DOHH2 (cell line): ENCODE measurements at regions not wholly inside any gene's neighbourhood (a gene's known extent, or its start where the extent isn't known, plus 50 kb on each side); places are given as distances from the start of the nearest gene placed in this dataset.

Experiments used
- EZH2phosphoT487 ChIP-seq: fragments of 200-600 bp; sonication (generic); IDR thresholded peaks from 2 replicates; pipeline ENCODE4 v1.6.1; 2017; ENCODE audit warnings: borderline replicate concordance, mild to moderate bottlenecking, antibody characterized with exemption, low read length, moderate library complexity, mixed read lengths
- TF ChIP-seq, protein P1 (sequence below): fragments of 200-600 bp; sonication (generic); IDR thresholded peaks from one replicate; pipeline ENCODE4 v1.5.1; 2014; ENCODE audit warnings: antibody characterized with exemption, mild to moderate bottlenecking, low read depth, low read length; ENCODE audit not compliant: poor library complexity, severe bottlenecking

DNA sequence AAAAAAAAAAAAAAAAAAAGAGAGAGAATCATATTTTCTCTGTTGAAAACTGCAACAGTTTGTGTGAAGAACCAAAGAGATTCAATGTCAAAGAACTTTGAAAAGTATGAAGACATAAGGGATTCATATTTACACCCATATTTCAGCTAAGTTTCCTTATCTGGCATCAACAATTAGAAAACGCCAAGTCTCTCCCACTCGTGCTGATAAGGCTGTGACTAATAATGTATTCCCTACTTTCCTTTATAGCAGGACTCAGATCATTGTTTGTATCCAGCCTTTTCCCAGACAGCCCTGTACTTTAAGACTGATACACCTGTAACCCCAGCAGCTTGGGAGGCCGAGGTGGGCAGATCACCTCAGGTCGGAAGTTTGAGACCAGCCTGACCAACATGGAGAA lies 54.1 kb upstream of the STK32A start:
- TF ChIP-seq, protein P1, sequence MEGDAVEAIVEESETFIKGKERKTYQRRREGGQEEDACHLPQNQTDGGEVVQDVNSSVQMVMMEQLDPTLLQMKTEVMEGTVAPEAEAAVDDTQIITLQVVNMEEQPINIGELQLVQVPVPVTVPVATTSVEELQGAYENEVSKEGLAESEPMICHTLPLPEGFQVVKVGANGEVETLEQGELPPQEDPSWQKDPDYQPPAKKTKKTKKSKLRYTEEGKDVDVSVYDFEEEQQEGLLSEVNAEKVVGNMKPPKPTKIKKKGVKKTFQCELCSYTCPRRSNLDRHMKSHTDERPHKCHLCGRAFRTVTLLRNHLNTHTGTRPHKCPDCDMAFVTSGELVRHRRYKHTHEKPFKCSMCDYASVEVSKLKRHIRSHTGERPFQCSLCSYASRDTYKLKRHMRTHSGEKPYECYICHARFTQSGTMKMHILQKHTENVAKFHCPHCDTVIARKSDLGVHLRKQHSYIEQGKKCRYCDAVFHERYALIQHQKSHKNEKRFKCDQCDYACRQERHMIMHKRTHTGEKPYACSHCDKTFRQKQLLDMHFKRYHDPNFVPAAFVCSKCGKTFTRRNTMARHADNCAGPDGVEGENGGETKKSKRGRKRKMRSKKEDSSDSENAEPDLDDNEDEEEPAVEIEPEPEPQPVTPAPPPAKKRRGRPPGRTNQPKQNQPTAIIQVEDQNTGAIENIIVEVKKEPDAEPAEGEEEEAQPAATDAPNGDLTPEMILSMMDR: no peak
- TF ChIP-seq EZH2phosphoT487: no peak
